ENCODE measurements at regions not wholly inside any gene's neighbourhood (a gene's known extent, or its start where the extent isn't known, plus 50 kb on each side); places are given as distances from the start of the nearest gene placed in this dataset.

DNA sequence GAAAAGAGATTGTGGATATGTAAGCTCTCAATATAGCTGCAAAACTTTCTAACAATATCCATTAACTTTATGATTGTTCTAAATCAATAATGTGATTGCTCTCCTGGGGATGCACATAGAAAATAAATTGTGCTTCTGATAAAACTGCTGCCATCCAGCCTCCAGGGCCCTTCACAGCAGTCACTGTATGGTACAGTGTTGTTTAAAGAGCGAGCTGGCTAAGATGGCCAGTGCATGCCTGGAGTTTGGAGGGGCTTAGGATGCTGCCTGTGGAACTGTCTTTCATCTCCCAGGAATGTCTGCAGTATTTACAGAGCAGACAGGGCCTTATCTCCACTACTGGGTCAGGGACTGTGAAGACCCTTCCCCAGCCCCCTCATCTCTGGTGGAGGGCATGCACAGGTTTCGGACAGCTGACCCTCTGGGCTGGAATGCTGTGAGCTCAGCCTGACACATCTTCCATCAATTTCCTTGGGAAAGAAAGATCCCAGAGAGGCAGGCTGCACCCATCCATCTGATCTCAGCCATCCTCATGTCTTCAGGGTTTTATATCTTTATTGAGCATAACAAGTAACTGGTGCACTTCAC is 137.0 kb downstream of the PLPP3 start:
- DNase-seq (ENCODE audit: low spot score), result no peak

DNA sequence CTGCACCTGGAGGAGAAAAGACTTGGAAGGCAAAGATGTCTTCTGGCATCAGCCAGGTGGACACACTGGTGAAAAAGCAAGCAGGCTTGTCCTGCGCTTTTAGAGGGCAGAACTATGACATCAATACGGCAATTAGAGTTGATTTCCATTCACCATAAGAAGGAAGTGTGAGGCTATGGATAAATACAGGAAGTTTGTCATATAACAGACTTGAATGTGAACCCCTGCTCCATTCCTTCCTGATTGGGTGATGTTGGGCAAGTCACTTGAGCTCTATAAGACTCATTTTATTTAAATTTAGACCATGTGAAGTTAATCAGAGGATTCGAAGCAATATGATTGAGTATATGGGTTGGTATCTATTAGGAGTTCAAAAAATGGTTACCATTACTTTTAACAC is 137.8 kb downstream of the PLPP3 start:
- no peak for DNase-seq (ENCODE audit: low spot score)

DNA sequence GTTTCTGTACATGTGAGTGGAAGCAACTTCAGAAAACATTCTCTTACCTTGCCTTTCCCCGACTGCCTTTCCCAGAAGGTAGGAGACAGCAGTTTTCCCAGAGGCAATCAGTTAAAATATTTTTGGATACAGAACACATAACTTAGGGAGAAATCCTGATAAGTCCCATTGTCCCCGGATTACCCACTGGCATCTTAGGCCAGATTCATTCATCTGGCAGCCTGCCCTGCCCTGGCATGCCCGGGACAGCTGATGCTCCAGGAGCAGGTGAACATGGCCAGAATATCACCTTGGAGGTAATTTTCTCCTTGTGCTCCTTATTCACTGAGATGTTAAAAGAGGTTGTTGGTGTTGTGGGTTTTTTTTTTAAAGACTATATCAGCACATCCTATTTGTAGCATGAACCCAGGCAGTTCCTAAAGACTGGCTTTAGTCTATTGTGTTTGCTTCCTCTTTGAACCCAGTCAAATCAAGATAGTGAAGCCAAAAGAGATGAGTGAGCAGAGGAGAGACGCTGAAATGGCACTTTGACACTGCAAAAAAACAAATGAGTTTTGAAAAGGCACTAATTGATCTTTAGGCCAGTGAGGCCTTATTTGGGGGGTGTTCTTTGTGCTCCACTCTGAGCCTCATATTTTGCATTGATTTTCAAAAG is 139.6 kb downstream of the PLPP3 start:
- no peak for DNase-seq (ENCODE audit: low spot score)

DNA sequence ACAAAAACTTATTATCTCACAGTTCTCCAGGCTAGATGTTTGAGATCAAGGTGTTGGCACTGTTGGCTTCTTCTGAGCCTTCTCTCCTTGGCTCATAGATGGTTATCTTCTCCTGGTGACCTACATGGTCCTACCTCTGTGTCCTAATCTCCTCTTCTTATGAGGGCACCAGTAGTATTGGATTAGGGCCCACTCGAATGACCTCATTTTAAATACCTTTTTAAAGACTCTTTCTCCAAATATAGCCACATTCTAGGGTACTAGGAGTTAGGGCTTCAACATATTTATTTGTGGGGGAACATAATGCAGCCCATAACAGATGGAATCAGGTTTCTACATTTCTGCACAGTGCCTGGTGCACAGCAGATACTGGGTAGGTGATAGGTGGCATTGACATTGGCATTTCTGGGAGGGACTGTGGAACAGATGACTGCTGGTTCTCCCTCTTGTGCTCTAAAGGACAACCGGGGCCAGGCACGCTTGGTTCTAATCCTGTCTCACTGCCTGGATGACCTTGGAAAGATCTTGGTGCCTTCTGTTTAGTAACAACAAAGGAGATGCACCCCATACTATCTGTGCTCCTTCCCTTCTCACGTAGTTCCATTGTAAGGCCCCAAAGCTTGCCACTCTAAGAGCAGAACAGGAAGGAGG is 140.3 kb downstream of the PLPP3 start:
- no peak for DNase-seq (ENCODE audit: low spot score)

DNA sequence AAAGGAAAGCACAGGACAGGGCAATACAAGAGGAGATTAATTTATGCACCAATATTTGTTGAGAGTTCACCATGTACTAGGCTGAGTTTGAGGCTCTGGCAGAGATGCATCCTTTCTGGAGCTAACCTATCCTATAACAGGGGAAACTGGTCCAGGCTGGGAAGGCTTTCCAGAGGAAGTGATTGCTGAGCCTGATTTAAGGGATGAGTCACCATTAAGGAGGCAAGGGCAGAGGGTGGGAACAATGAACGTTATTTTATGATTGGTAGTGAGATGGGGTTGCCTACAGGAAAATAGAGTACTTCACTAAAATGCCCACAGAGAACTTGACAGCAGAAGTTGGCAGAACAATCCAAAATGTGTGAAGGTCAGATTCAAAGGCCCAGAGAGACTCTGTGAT is 141.4 kb downstream of the PLPP3 start:
- DNase-seq (ENCODE audit: low spot score), result no peak

DNA sequence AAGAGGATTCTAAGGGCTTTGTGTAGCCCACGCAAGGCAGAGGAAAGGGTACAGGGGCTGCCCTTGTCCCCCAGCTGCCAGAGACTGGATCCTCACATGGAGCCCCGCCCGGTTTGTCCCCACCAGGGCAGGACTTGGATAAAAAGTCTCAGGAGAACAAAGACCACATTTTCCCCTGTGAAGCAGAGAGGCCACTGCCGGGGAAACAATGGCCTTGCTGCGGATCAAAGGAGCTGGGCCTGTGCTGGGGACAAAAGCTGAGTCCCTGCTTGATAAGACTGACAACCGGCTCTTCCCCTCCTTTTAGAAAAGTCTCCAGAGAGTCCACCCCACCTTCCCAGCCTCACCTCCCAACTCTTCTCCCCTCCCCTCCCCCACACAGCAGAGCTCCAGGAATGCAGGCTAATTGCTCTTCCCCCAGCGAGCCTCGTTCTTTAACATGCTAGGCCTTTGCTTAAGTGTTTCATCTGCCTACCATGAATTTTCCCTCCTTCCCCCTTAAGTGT is 142.4 kb downstream of the PLPP3 start:
- DNase-seq (ENCODE audit: low spot score), result no peak

DNA sequence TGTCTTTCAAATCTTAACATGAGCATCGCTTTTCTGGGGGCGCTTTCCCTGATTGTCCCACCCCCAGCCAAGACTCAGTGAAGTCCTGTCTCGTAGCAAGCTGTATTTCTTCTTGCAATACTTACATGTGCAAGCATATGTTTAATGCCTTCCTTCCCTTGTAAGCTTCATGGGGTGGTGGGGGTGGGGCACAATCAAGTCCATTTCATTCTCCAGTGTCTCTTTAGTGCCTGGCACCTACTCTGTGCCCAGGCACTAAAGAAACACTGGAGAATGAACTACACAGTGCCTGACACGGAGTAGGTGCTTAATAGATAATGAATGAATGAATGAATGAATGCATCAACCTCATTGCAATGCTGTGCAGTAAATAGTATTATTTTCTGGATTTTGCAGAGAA is 143.1 kb downstream of the PLPP3 start:
- DNase-seq (ENCODE audit: low spot score), result no peak

DNA sequence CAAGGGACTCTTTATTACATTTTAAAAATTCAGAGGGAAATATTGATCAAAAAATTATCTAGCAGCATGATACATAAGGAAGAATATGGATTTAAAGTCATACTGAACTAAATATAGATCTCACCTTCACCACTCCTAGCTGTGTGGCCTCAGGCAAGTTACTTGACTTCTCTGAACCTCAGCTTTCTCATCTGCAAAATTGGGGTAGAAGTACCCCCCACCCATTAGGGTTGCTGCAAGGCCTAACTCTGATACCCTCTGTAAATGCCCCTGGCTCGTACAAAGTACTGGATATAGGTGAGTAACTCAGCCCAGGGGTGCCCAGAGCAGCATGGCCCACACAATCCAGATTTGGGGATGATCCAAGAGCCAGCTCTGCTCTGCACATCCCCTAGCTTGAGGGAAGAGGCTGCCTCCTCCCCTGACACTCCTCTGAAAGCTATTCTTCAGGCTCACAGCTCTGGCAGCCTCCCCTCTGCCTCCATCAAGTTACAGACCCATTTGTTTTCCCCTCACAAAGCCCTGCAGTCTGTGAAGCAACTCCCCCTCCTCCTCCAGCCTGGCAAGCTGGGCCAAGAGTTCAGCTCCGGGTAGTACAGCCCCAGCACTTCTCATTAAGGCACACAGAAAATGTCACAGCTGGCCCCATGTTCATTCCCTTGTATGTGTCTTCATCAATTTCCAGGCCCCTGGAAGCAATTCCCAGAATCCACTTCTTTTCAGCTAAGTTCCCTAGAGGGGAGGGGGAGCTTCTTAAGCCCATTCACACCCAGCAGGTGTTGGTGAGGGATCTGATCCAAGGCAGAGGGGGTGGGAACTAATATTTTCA is 143.7 kb downstream of the PLPP3 start:
- DNase-seq (ENCODE audit: low spot score), result no peak

DNA sequence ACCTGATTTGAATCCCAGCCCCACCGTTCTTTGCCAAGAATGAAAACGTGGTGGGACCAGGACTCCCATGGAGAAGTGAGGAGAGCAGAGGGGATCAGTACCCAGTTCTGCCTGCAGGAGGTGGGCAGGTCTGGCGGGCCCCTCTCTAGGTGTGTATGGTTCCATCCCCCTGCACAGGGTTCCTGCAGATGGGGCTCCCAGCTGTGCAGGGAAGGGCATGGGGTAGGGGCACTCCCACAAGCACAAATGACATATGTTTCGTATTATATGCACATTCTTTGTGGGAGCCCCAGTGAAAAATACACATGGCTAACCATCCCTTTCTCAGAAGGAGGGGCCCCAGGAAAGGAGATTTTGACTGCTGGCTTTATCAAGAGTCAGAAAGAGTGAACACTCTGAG is 144.6 kb downstream of the PLPP3 start:
- no peak for DNase-seq (ENCODE audit: low spot score)

DNA sequence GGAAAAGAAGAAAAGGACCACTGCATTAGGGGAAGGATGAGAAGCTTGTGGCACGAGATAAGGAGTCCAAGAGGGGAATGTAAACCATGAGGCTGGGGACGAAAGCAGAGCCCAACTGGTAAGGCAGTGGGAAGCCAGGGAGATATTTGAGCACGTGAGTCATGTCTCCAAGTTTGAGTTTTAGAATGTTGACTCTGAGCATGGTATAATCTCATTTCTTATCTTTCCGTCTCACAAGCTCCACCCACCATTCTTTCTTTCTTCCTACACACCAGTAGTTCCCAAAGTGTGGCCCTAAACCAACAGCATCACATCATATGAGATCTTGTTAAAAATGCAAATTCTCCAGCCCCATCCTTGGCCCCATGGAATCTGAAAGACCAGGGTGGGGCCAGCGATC is 145.3 kb downstream of the PLPP3 start:
- no peak for DNase-seq (ENCODE audit: low spot score)

DNA sequence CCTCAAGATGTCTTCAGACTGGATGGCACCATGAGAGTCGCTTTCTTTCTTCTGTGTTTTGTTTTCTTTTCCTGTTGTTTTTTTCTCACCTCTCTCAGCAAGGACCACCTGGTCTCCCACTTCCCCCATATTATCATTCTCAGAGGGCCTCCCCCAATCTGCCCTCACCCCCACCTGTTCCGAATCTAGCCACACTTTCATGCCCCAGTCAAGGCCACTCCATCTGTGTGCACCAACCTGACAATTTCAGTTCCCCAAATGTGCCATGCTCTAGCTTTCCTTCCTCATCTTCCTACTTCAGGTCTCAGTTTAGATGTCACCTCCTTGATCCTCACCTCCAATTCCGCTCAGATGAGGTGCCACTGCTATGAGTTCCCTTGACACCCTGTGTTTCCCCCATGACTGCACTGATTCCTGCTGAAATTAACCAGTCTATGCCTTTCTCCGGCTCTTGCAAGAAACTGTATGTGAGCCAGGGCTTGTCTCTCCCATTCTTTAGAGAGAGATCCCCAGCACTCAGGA is 146.2 kb downstream of the PLPP3 start:
- no peak for DNase-seq (ENCODE audit: low spot score)

DNA sequence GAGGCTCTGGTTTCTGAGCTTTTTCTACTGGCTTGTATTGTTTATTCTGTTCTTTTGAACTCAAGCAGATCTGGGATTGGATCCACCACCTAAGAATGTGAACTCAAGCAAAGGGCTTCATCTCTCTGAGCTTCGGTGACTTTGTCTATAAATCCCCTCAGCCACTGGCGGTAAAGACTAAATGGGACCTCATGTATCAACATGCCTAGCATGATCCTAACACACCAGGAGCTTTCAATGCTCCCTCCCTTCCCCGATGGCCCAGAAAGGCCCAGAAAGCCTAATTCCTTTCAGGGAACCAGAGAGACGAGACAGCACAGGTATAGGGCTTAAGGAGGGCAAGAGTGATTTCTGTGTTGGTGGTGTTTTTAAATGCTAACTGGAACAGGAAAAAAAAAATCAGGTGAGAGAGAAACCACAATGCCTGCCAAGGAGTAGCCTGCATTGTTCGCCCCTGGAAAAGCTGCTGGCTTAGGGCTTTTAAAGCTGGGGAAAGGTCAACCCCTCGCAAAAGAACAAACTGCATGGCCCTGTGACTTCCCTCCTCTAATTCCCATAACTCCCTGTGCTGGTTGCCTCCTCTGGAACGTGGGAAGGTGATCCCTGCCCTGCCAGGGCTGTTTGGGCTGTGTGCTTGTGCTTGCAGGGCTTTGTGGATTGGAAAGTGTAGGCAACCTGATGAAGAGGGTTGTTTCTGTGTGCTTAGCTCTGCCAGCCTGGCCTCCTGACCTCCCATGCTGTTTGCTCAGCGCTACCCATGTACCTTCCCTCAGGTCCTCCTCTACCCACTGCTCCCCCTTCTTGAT is 147.0 kb downstream of the PLPP3 start:
- no peak for DNase-seq (ENCODE audit: low spot score)

DNA sequence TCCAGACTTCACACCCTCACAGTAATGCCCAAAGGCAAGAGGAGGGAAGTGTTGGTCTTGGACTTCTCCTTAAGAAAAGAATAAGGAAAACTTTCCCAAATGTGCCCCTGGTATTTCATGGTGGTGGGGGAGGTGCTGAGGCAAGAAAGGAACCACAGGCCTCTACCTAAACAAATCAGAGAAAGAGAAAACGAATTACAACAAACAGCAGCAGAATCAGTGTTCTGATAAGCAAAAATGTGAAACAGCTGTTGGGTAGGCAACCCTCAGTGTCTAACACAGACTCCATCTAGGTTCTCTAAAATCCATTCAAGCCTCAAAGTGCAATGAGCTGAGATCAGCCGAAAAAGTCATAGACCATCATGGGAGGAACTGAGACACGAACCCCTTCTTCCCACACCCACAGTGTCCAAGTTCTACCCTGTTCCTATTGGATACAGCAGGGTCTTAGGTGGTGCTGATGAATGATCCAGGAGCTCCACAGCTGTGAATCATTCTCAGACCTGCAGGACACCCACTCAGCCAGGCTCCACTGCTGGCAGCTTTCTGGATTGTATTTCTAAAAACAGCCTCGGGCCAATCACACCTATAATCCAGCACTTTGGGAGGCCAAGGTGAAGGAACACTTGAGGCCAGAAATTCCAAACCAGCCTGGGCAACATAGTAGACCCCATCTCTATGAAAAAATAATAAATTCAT is 149.1 kb downstream of the PLPP3 start:
- DNase-seq (ENCODE audit: low spot score), result no peak

DNA sequence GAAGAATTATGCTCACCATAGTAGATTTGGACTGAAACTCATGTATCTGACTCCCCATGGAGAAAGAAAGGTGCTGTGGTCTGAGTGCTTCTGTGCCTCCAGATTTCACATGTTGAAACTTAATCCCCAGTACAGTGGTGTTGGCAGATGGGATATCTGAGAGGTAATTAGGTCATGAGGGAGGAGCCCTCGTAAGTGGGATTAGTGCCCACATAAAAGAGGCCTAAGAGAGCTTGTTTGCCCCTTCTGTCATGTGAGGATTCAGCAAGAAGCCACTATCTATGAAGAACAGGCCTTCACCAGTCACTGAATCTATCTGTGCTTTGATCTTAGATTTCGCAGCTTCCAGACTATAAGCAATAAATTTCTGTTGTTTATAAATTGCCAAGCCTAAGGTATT is 150.1 kb downstream of the PLPP3 start:
- DNase-seq (ENCODE audit: low spot score), result no peak

DNA sequence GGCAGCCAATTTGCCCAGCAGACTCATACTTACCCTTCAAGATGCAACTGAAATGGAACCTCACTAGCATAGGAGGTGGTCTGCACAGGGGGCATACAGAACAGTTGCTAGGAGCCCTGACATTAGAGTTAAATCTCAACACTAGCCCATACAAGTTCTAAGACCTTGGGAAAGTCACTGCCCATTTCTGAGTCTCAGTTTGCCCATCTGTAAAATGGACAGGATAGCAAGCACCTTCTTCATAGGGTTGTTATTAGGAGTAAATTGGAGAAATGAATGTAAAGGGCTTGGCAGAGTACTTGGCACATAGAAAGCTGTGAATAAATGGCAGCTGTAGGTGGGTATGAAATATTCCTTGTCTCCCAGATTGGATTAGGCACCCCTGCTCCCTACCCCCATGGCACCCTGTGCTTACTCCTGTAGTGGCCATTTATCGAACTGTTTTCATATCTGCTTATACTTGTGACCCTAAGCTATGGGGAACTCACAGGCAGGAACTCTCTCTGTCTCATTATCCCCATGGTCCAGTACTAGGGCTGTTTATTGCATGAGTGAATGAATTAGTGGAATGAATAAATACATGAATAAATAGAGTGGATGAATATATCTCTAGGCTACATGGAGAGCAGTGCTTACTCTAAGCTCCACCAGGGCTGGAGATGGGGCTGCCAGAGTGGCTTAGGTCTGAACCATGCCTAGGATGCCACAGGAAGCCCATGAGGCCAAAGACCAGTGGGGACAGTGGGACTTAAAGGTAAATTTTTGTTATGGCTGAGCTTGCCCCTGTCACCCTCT is 152.6 kb downstream of the PLPP3 start:
- DNase-seq (ENCODE audit: low spot score), result no peak

DNA sequence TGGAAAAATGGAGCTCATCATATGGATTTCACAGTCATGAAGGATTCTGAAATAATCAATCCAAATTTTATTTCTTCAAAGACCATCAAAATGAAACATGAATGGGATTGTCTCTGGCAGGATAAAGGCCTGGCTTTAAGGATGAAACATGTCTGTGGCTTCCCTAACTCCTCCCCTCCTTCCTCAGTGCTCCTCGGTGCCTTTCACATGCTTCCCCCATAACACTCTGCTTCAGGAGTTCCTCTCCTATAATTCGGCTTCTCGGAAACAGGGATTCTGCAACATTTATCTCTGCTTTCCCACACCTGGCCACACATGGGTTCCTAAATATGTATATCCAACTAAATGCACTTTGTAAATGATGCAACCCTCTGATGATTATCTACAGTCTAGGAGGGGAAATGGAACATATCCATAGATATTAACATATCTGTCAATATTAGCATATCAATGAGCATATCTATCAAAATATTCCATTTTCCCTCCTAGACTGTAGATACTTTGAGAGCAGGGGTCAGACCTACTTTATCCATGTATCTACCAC is 153.8 kb downstream of the PLPP3 start:
- DNase-seq (ENCODE audit: low spot score), result no peak

DNA sequence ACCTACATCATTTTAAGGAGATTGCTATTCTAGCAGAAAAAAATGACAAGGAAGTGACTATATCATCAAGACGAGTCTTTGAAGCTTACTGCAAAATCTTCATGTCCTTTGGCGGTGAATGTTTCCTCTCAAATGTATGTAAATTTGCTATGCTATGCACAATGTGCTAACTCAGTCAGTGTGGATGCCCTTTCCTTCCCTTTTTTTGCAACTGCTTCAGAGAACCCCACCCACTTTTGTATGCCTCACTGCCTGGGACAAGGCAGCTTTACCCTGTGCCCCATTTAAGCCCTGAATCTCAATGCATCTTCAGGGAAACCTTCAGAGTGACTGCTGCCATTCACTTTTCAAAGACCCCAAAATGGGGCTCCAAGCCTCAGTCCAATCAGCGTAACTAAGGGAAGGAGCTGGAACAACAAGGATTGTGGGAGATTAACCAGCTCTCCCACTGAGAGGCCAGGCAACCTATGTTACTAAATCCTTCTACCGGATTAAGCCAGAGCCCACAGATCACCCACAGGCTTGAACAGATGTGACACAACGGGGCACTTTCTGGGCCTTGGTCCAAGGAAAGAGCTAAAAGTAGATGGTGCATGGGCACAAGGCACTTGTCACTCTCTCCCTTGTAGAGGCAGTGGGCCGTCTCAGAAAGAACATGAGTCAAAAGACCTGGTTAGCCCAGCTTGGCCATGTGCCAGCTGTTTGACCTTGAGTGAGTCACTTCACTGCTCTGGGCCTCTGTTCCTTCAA is 154.4 kb downstream of the PLPP3 start:
- DNase-seq (ENCODE audit: low spot score), result peak; percentile 58

DNA sequence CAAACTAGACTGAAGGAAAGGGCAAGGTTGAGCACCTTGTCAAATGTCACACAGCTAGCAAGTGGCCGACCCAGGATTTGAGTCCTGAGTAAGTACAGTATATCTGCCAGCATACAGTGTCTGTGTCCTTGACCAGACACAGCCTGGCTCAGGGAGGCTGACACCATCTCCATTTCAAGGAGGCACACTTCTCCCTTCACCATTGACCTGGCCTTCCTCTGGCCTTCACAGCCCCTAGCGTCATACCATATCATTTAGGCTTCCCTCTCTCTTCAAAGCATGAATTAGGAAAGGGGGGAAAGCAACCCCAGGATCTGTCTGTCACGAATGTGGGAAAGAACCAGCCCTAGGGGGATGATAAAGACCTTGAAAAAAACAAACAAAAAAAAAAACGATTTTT is 155.6 kb downstream of the PLPP3 start:
- no peak for DNase-seq (ENCODE audit: low spot score)

DNA sequence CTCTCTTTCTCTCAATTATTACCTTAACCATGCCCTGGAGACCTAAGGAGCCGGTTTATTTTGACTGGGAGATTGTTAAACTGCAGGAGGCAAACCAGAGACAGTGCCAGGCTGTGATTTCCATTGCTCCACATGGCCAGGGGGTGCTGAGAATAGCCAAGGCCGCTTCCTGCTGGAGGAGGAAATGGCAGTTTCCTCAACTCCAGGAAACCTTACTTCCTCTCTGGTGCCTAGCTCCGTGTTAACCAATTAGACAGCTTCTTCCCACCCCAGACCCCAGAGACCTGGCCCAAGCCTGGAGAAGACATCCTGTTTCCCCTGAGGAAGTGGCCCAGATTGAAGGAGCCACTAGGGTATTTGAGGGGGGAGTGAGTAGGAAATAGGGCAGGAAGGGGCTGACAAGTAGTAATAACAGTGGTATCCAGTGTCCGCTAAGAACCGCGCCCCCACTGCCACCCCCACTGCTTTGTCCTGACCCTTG is 161.2 kb downstream of the PLPP3 start:
- no peak for DNase-seq (ENCODE audit: low spot score)
